HG02943 (cell line): ENCODE measurements at regions not wholly inside any gene's neighbourhood (a gene's known extent, or its start where the extent isn't known, plus 50 kb on each side); places are given as distances from the start of the nearest gene placed in this dataset.

Experiments
- ATAC-seq: cut with Tn5 transposase; IDR thresholded peaks from one replicate; pipeline ENCODE4 v1.9.1; 2021; ENCODE audit warnings: mild to moderate bottlenecking, low read depth, moderate library complexity; ENCODE audit not compliant: unreplicated experiment

GRCh38 chr11:28481616-28482480, 373.7 kb downstream of the METTL15 start:
- ATAC-seq = no peak

DNA sequence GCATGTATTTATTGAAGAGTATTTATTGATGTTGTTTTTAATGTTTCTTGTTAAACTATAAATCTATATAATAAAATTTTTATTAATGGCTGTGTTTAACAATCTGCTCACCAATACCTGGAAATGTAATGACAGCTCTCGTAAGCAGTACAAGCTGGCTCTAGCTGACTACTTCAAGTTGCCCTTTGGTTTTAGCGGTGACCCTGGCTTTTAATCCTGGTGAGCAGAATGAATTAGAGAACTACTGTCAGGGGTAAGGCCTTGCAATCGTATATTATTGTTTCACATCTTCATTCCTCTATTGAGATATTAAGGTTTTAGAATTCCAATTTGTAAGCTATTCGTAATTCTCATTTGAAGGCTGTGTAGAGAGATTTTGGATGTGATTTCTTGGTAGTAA, 372.2 kb downstream of the METTL15 start:
- no peak for ATAC-seq

DNA sequence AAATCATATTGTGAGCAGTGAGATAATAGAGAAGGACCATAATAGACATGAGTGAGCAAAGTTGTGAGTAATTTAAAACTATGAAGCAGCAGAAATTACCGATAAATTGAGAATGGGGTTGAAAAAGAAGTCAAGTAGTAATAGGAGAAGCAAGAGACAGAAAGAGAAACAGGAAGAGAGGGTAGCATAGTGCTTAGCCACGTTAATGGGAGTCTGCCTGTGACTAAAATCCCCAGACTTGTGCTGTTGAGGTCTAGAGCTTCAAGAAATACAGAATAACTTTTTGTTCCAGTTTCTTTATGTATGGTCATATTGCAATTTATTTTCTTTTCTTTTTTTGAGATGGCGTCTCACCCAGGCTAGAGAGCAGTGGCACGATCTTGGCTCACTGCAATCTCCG, 368.7 kb downstream of the METTL15 start:
- ATAC-seq = no peak

GRCh38 chr11:28476049-28476448, 367.9 kb downstream of the METTL15 start:
- ATAC-seq = no peak

DNA sequence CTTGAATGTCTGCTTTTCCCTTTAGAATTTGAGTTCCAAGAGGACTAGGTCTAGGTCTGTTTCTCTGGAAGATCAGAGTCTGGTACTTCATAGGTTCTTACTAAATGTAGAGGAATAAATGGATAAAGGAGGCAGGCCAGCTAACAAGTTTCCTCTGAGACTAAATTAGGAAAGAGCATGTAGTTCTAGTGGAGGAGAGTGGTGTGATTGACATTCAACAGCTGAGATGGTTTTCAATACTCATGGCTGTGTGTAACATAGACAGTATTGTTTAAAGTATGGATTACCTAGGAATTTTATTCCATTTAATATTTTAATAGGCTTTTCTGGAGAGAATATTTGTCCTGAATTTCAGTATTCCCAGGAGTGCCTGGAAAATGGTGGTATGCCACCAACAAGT, 364.7 kb downstream of the METTL15 start:
- no peak for ATAC-seq

DNA sequence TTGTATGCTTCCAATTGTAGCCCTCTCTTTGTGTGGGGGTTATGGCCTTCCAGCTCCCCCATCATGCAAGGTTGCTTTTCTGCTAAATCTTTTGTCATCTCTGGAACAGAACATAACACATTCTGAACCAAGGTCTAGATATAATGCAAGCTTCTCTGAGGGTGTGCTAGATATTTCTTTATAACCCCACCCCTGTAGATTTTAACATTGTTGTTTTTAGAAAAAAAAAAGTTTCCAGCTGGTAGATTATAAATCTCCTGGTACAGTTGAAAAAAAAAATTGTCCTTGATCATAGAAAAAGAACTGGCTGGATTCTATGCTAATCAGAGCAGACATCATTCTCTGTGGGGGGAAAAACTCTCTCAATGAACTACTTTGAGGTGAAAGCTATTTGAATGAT, 363.3 kb downstream of the METTL15 start:
- no peak for ATAC-seq

DNA sequence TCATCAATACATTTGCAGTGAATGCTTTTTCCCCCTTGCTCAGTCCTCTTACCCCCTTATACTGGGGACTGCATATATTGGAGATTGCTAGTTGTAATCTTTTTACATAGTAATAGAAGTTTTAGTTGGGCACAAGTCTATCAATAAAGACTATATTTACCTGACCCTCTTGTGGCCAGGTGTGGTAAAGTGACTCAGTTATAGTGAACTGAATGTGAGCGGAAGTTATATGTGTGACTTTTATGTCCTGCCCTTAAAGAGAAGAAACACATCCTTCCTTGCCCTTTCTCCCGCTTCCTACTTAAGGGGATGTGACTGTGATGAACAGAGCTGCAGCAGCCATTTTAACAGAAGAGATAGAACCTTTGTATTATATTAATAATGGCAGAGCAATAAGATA, 362.0 kb downstream of the METTL15 start:
- ATAC-seq = no peak

- no peak for ATAC-seq
Observed at GRCh38 chr11:28466506-28466905, 358.3 kb downstream of the METTL15 start.

- no peak for ATAC-seq
Observed at GRCh38 chr11:28464252-28464867, 356.2 kb downstream of the METTL15 start.

DNA sequence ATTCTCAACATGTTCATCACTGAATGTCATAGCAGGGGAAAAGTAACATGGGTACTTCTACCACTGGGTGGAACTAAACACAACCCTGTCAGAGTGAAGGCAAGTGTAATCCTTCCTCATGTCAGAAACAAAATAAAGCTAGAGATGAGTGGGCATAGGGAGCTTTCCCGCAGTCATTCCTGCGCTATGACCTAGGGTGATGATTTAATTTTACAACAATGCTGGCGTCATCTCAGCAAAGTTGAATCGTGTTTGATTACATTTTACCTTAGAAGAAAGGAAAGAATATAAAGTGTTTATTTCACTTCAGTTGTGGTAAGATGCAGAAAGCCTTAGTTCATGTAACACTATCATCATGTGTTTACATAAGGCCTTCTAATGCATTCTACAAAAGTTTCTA, 355.6 kb downstream of the METTL15 start:
- ATAC-seq = no peak

DNA sequence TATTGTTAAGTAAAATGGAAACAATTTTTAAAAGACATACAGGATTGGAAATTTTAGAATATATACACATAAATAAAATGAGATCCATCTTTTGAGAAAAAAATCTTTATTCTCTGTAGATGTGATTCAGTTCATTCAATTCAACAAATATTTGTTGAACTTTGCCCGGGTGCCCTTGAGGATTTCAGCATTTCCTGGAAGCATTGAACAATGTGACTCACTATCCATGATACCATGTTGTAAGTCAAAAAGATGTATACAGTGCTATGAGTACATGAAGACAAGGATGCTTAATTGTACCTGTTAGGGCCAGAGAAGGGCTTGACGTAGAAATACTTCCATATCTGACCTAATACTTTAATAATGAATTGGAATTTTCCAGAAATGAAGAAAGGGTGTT, 353.7 kb downstream of the METTL15 start:
- ATAC-seq = no peak

DNA sequence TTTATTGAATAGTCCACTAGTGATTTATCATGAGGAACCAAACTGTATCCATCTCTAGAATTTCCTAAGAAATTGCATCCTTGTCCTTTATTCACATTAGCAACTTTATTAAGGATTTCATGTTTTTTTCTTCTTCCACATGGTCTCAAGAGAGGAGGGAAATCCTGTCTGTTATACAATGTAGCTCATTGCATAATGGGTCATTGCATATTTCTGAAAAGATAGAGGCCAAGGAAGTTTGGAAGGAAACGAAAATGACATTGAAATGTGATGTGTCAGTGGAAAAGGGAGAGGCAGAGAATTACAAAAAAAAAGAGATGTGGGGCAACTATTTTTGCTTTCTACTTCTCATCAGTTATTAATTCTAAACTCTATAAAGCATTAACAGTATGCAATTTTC, 353.1 kb downstream of the METTL15 start:
- no peak for ATAC-seq

- no peak for ATAC-seq
Observed at GRCh38 chr11:28460348-28460747, 352.2 kb downstream of the METTL15 start.

GRCh38 chr11:28459912-28460311, 351.7 kb downstream of the METTL15 start:
- ATAC-seq = no peak

GRCh38 chr11:28457481-28458065, 349.4 kb downstream of the METTL15 start:
- ATAC-seq = no peak

DNA sequence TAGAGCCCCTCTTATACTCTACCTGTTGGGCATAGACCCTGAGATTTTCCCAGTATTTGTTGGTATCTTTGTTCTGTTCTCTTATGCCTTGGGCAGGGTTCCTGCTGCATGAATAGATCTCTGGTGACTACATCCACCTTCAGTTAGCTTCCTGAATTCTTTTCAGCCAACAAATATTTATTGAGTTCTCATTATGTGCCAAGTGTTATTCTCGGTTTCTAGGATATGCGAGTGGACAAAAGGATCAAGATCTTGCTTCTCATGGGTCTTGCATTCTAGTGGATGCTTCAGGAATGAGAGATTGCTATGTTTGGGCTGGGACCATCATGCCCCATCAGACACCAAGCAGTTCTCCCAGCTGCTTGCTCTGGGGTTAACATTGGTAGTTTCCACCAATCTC, 340.0 kb downstream of the METTL15 start:
- no peak for ATAC-seq

- no peak for ATAC-seq
Observed at GRCh38 chr11:28447226-28447625, 339.0 kb downstream of the METTL15 start.

DNA sequence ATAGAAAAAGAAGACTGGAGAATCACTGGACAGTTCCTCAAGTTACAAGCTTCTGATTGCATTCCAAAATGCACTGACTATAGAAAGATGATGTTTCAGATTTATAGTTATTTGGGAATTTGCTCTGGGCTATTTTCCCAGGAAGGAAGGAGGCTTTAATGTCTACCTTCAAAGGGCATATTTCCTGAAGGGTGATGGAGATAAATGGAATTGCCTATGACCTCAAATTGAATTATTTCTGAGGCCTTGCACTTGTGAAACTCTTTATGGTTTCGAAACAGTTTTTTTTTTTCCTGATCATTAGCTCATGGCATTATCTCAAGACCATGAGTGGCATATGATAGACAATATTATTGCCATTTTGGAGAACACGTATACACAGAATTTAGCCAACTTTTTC, 333.9 kb downstream of the METTL15 start:
- no peak for ATAC-seq

GRCh38 chr11:28439403-28439802, 331.2 kb downstream of the METTL15 start:
- ATAC-seq = no peak

- ATAC-seq = no peak
Observed at GRCh38 chr11:28420099-28420498, 311.9 kb downstream of the METTL15 start.

DNA sequence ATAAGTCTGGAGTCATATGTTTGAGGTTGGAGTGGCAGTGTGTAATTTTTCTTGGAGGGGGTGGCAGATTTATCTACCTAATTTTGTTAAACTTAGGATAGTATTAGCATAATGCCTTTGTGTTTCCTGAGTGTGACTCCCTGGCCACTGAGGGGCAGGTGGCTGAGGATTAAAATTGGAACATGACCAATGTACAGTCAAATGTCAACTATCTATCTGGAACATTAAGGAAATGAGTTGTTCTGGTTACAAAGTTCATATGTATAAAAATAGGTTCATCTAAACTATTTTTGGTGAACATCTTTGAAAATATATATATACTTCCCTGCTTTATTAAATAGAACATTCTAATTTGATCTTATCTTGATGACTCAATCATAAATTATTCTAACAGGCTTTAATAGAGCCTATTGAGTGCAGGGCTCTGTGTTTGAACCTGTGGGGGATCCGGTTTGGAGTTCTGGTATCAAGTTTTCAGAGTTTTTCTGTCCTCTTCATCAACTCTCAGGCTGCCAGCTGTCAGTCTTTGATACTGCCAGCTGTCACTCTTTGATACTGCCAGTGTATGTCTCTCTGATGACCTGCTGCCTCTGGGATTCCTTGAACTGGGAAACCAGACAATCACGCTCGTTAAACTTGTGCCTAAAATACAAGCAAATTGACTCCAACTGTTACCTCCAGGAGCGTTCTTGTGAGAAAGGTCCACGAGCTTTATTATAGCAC, 309.6 kb downstream of the METTL15 start:
- ATAC-seq = no peak
